A549 (cell line): ENCODE measurements at regions not wholly inside any gene's neighbourhood (a gene's known extent, or its start where the extent isn't known, plus 50 kb on each side); places are given as distances from the start of the nearest gene placed in this dataset.

Experiments
- ATAC-seq, 2 experiments: fragments of 200-7000 bp in 1 of 2; fragments of >200 bp in 1 of 2; cut with Nextera tagmentation in 1 of 2; cut with Tn5 transposase in 1 of 2; 3 replicates each; pipeline versions ENCODE4 v1.8.0 to v1.9.1; 2018 to 2020; ENCODE audit warnings: mild to moderate bottlenecking in 1 of 2, moderate library complexity in 1 of 2
- CTCF ChIA-PET: fragments of 300-600 bp; sonication (Branson Sonifier 250); formaldehyde crosslinking; extraction: SDS; loops from one replicate; lab custom pipeline; 2021; ENCODE audit warnings: antibody characterized with exemption, inconsistent platforms; lab: Yijun Ruan, JAX
- POLR2A ChIA-PET: fragments of 350-600 bp; formaldehyde crosslinking; extraction: SDS; loops from one replicate; lab custom pipeline; 2021; ENCODE audit warnings: antibody characterized with exemption, inconsistent platforms; lab: Yijun Ruan, JAX
- DNase-seq, 2 experiments: peaks; one replicate each; pipeline versions ENCODE4 v3.0.0 to v3.0.0-alpha.2; 2011 to 2016; ENCODE audit warnings: low read depth in 1 of 2, low spot score in 1 of 2
- FAIRE-seq: peaks from 2 replicates; lab custom pipeline; 2011; peaks lifted over from hg19 to GRCh38; lab: Jason Lieb, UNC
- H3K27ac ChIP-seq, 2 experiments: fragments of >200 bp; sonication (Bioruptor Twin); formaldehyde crosslinking; 3 replicates each; pipeline ENCODE4 v1.5.1; 2016 to 2017
- H3K4me1 ChIP-seq: fragments of >200 bp; sonication (Bioruptor Twin); formaldehyde crosslinking; 3 replicates; pipeline ENCODE4 v1.6.1; 2016
- H3K4me2 ChIP-seq: fragments of >200 bp; sonication (Bioruptor Twin); formaldehyde crosslinking; 3 replicates; pipeline ENCODE4 v1.6.1; 2016
- H3K4me3 ChIP-seq: fragments of >200 bp; sonication (Bioruptor Twin); formaldehyde crosslinking; 3 replicates; pipeline ENCODE4 v1.5.1; 2016
- H3K9me3 ChIP-seq: fragments of >200 bp; sonication (Bioruptor Twin); formaldehyde crosslinking; 3 replicates; pipeline ENCODE4 v1.6.1; 2016
- BHLHE40 ChIP-seq: IDR thresholded peaks from 2 replicates; pipeline ENCODE4 v1.6.1; 2012; ENCODE audit warnings: low read depth, low read length, inconsistent platforms
- CBX2 ChIP-seq: fragments of 200-600 bp; sonication (generic); IDR thresholded peaks from 2 replicates; pipeline ENCODE4 v1.6.1; 2016; ENCODE audit warnings: low read depth, mild to moderate bottlenecking, borderline replicate concordance
- CBX8 ChIP-seq: fragments of 200-600 bp; sonication (generic); IDR thresholded peaks from 2 replicates; pipeline ENCODE4 v1.6.1; 2016
- CEBPB ChIP-seq, 2 experiments: fragments of >200 bp in 1 of 2; sonication (Bioruptor Twin) in 1 of 2; formaldehyde crosslinking in 1 of 2; IDR thresholded peaks; 2 replicates each; pipeline ENCODE4 v1.6.1; 2012 to 2016
- EHMT2 ChIP-seq: fragments of 200-600 bp; sonication (generic); IDR thresholded peaks from 2 replicates; pipeline ENCODE4 v1.6.1; 2016; ENCODE audit warnings: antibody characterized with exemption, low read depth, mild to moderate bottlenecking, moderate library complexity
- FOXS1 ChIP-seq: fragments of 250-450 bp; sonication (Bioruptor Pico); IDR thresholded peaks from 2 replicates; pipeline ENCODE4 v1.5.0; 2020; ENCODE audit warnings: mild to moderate bottlenecking, moderate library complexity
- HDAC2 ChIP-seq: fragments of 200-600 bp; sonication (generic); IDR thresholded peaks from 2 replicates; pipeline ENCODE4 v1.6.1; 2016
- HEYL ChIP-seq: fragments of 250-450 bp; sonication (Bioruptor Pico); IDR thresholded peaks from 2 replicates; pipeline ENCODE4 v1.8.0; 2021; ENCODE audit warnings: mild to moderate bottlenecking, moderate library complexity
- HOXA7 ChIP-seq: fragments of 250-450 bp; sonication (Bioruptor Pico); IDR thresholded peaks from 2 replicates; pipeline ENCODE4 v1.5.0; 2020; ENCODE audit warnings: mild to moderate bottlenecking, moderate library complexity
- HOXB13 ChIP-seq: fragments of 250-450 bp; sonication (Bioruptor Pico); IDR thresholded peaks from 2 replicates; pipeline ENCODE4 v1.5.0; 2020; ENCODE audit warnings: low read depth, mild to moderate bottlenecking, moderate library complexity
- HOXB5 ChIP-seq: fragments of 250-450 bp; sonication (Bioruptor Pico); IDR thresholded peaks from 2 replicates; pipeline ENCODE4 v1.5.0; 2020; ENCODE audit warnings: mild to moderate bottlenecking, moderate library complexity
- JUN ChIP-seq, 2 experiments: fragments of >200 bp; sonication (Bioruptor Twin); formaldehyde crosslinking; IDR thresholded peaks; 2 replicates in 1 of 2; 3 replicates in 1 of 2; pipeline ENCODE4 v1.6.1; 2016 to 2017
- JUNB ChIP-seq: fragments of >200 bp; sonication (Bioruptor Twin); formaldehyde crosslinking; IDR thresholded peaks from 2 replicates; pipeline ENCODE4 v1.6.1; 2016
- KDM1A ChIP-seq: fragments of 200-600 bp; sonication (generic); IDR thresholded peaks from 2 replicates; pipeline ENCODE4 v1.6.1; 2016; ENCODE audit warnings: low read depth, mild to moderate bottlenecking
- KDM5A ChIP-seq: fragments of 200-600 bp; sonication (generic); IDR thresholded peaks from 2 replicates; pipeline ENCODE4 v1.6.1; 2016; ENCODE audit warnings: antibody characterized with exemption, mild to moderate bottlenecking
- MAFK ChIP-seq: fragments of 450-650 bp; IDR thresholded peaks from 2 replicates; pipeline ENCODE4 v1.6.1; 2014; ENCODE audit not compliant: partially characterized antibody
- NFE2L2 ChIP-seq: fragments of 150-350 bp; conservative IDR thresholded peaks from 2 replicates; pipeline ENCODE4 v1.6.1; 2014; ENCODE audit warnings: low read length
- NPAS2 ChIP-seq: fragments of 250-450 bp; sonication (Bioruptor Pico); IDR thresholded peaks from 2 replicates; pipeline ENCODE4 v1.8.0; 2022; ENCODE audit warnings: mild to moderate bottlenecking, moderate library complexity, borderline replicate concordance
- POLR2A ChIP-seq: IDR thresholded peaks from 2 replicates; pipeline ENCODE4 v1.6.1; 2012; ENCODE audit warnings: mild to moderate bottlenecking, low read length
- RARB ChIP-seq: fragments of 250-450 bp; sonication (Bioruptor Pico); IDR thresholded peaks from 2 replicates; pipeline ENCODE4 v1.8.0; 2021; ENCODE audit warnings: mild to moderate bottlenecking, moderate library complexity
- RCOR1 ChIP-seq: fragments of 150-350 bp; IDR thresholded peaks from 2 replicates; pipeline ENCODE4 v1.6.1; 2014; ENCODE audit warnings: antibody characterized with exemption, low read length, low read depth
- RNF2 ChIP-seq: fragments of 200-600 bp; sonication (generic); IDR thresholded peaks from 2 replicates; pipeline ENCODE4 v1.6.1; 2016; ENCODE audit warnings: low read depth, mild to moderate bottlenecking, antibody characterized with exemption, moderate library complexity, borderline replicate concordance
- SMC3 ChIP-seq: fragments of >200 bp; sonication (Bioruptor Twin); formaldehyde crosslinking; IDR thresholded peaks from 3 replicates; pipeline ENCODE4 v1.6.1; 2018; ENCODE audit warnings: inconsistent platforms
- TFCP2L1 ChIP-seq: fragments of 250-450 bp; sonication (Bioruptor Pico); IDR thresholded peaks from 2 replicates; pipeline ENCODE4 v1.5.0; 2021; ENCODE audit warnings: mild to moderate bottlenecking
- ZC3H11A ChIP-seq: fragments of 450-650 bp; IDR thresholded peaks from 2 replicates; pipeline ENCODE4 v1.6.1; 2014; ENCODE audit warnings: antibody characterized with exemption, mild to moderate bottlenecking
- ZNF302 ChIP-seq: fragments of 250-450 bp; sonication (Bioruptor Pico); IDR thresholded peaks from 2 replicates; pipeline ENCODE4 v1.9.0; 2021; ENCODE audit warnings: inconsistent platforms, mild to moderate bottlenecking, moderate library complexity
- WGBS: methylation state at CpG from one replicate; pipeline ENCODE4 v1.1.6; 2017; ENCODE audit errors: missing lambda C conversion rate; 5-methylcytosine and 5-hydroxymethylcytosine counted together
- TF ChIP-seq, protein P1 (sequence below): fragments of >200 bp; sonication (Bioruptor Twin); formaldehyde crosslinking; IDR thresholded peaks from 3 replicates; pipeline ENCODE4 v1.6.1; 2016
- TF ChIP-seq, protein P2 (sequence below): fragments of 450-650 bp; IDR thresholded peaks from 2 replicates; pipeline ENCODE4 v1.6.1; 2014; ENCODE audit warnings: antibody characterized with exemption
- TF ChIP-seq, protein P3 (sequence below): fragments of 250-450 bp; sonication (Bioruptor Pico); IDR thresholded peaks from 2 replicates; pipeline ENCODE4 v1.5.0; 2021; ENCODE audit warnings: mild to moderate bottlenecking, moderate library complexity, borderline replicate concordance
- TF ChIP-seq, protein P4 (sequence below): IDR thresholded peaks from 2 replicates; pipeline ENCODE4 v1.6.1; 2012
- TF ChIP-seq, protein P5 (sequence below): fragments of 250-450 bp; sonication (Bioruptor Pico); IDR thresholded peaks from 2 replicates; pipeline ENCODE4 v1.5.0; 2020; ENCODE audit warnings: low read depth, mild to moderate bottlenecking, moderate library complexity
- TF ChIP-seq, protein P6 (sequence below): fragments of >200 bp; sonication (Bioruptor Twin); formaldehyde crosslinking; IDR thresholded peaks from 3 replicates; pipeline ENCODE4 v1.5.1; 2016

DNA sequence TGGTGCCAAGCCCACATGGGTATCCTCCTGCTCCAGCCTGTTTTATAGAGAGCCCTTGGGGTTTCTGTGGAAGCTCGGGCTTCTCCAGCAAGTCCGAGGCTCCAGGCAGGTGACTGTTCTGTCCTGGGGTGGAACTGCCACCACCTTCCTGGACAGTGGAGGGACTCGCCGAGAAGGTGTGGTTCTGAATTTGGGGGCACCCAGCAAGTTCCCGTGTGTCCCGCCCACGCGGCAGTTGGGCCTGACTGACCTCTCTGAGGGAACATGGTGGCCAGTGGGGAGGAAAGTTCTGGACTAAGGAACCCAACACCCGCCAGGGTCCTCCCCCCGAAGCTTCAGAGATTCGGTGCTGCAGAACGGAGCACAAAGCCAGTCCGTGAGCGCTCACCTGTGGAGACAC lies 158.1 kb upstream of the C1orf174 start:
- no peak overlapping the region for H3K27ac ChIP-seq
- TF ChIP-seq RARB (CRISPR knock-in tag) = no peak
- no peak for TF ChIP-seq HEYL
- TF ChIP-seq FOXS1 = no peak
- no peak for TF ChIP-seq CEBPB (IDR thresholded peaks at IDR 0.05)
- TF ChIP-seq, protein P1, sequence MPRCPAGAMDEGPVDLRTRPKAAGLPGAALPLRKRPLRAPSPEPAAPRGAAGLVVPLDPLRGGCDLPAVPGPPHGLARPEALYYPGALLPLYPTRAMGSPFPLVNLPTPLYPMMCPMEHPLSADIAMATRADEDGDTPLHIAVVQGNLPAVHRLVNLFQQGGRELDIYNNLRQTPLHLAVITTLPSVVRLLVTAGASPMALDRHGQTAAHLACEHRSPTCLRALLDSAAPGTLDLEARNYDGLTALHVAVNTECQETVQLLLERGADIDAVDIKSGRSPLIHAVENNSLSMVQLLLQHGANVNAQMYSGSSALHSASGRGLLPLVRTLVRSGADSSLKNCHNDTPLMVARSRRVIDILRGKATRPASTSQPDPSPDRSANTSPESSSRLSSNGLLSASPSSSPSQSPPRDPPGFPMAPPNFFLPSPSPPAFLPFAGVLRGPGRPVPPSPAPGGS = no peak
- TF ChIP-seq HOXA7 (CRISPR knock-in tag) = no peak
- TF ChIP-seq TFCP2L1 (CRISPR knock-in tag) = no peak
- no peak for TF ChIP-seq NPAS2 (CRISPR knock-in tag)
- no peak for TF ChIP-seq KDM5A
- no peak for TF ChIP-seq KDM1A
- TF ChIP-seq JUN (IDR thresholded peaks at IDR 0.05) = no peak
- TF ChIP-seq MAFK = no peak
- TF ChIP-seq POLR2A = no peak
- TF ChIP-seq, protein P2, sequence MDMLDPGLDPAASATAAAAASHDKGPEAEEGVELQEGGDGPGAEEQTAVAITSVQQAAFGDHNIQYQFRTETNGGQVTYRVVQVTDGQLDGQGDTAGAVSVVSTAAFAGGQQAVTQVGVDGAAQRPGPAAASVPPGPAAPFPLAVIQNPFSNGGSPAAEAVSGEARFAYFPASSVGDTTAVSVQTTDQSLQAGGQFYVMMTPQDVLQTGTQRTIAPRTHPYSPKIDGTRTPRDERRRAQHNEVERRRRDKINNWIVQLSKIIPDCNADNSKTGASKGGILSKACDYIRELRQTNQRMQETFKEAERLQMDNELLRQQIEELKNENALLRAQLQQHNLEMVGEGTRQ = no peak
- TF ChIP-seq, all 56 proteins: peak for 0
- FAIRE-seq = no peak
- WGBS = 80% methylated on average over 1 of the region's 14 CpGs
- ChIA-PET CTCF (no interaction called here), POLR2A (no interaction called here)
- H3K4me2 ChIP-seq = no peak overlapping the region
- H3K4me3 ChIP-seq = no peak overlapping the region
- ATAC-seq = no peak
- DNase-seq = no peak
- no peaks in the 10 kb centered on the region for H3K4me1 ChIP-seq
- no peaks in the 10 kb centered on the region for H3K9me3 ChIP-seq

DNA sequence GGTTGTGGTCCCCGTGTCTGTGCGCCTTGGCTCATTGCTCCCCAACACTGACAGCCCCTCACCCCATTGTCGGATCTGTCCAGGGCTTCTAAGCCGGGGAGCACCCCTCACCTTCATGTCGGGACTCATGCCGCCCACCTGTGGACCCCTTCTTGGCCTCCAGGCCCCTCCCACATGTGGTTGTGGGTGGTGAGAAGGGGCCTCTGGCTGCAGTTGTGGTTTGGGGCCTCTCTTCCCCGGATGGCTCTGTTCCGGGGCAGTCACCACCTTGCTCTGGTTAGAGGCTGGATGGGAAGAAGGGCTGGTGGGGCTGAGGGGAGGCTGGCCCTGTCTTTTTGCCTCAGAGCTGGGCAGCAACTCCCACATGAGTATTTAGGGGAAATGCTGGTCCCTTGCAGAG lies 158.6 kb upstream of the C1orf174 start:
- TF ChIP-seq ZC3H11A = no peak
- no peak for TF ChIP-seq NFE2L2
- no peak for TF ChIP-seq HOXB5
- TF ChIP-seq HOXA7 (CRISPR knock-in tag) = no peak
- TF ChIP-seq, protein P3, sequence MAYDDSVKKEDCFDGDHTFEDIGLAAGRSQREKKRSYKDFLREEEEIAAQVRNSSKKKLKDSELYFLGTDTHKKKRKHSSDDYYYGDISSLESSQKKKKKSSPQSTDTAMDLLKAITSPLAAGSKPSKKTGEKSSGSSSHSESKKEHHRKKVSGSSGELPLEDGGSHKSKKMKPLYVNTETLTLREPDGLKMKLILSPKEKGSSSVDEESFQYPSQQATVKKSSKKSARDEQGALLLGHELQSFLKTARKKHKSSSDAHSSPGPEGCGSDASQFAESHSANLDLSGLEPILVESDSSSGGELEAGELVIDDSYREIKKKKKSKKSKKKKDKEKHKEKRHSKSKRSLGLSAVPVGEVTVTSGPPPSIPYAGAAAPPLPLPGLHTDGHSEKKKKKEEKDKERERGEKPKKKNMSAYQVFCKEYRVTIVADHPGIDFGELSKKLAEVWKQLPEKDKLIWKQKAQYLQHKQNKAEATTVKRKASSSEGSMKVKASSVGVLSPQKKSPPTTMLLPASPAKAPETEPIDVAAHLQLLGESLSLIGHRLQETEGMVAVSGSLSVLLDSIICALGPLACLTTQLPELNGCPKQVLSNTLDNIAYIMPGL (CRISPR knock-in tag) = no peak
- no peak for TF ChIP-seq SMC3
- TF ChIP-seq JUNB = no peak
- TF ChIP-seq HDAC2 = no peak
- no peak for TF ChIP-seq HOXB13 (CRISPR knock-in tag)
- TF ChIP-seq, protein P4, sequence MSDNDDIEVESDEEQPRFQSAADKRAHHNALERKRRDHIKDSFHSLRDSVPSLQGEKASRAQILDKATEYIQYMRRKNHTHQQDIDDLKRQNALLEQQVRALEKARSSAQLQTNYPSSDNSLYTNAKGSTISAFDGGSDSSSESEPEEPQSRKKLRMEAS = no peak
- no peak for TF ChIP-seq TFCP2L1 (CRISPR knock-in tag)
- TF ChIP-seq NPAS2 (CRISPR knock-in tag) = no peak
- Histone ChIP-seq H3K4me1 (no peaks in the 10 kb centered on the region), H3K9me3 (no peaks in the 10 kb centered on the region), H3K27ac (no peak overlapping the region), H3K4me3 (no peak overlapping the region), H3K4me2 (no peak overlapping the region)
- WGBS = no CpG with 5 or more reads among the region's 8 CpGs
- POLR2A ChIA-PET = no interaction called here
- ATAC-seq (no peak), DNase-seq (no peak), FAIRE-seq (no peak)
- CTCF ChIA-PET = no interaction called here

DNA sequence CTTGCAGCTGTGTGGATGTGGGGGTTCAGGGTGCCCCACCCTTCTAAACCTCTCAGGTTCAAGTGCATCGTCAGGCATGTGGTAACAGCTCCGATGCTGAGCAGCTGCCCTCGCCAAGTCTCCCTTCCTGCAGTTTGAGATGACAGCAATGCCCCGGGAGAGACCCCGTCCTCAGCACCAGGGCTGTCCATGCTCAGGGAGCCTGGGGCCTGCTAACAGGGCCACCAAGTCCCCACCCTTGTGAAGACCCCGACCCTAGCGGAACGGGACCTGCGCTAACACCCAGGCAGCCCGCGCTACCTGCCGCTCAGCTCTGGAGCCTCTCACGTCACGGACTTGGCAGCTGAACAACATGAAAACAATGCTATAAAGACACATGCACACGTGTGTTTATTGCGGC lies 159.2 kb upstream of the C1orf174 start:
- ChIA-PET CTCF (interaction anchor here (0.7 kb wide), 1 partner anchor 306 kb away, joined by 3 read pairs; no protein-coding TSS in a partner anchor), POLR2A (no interaction called here)
- WGBS = 43% methylated on average over 5 of the region's 16 CpGs
- ATAC-seq (no peak), DNase-seq (no peak), FAIRE-seq (no peak)
- Histone ChIP-seq H3K4me1 (no peaks in the 10 kb centered on the region), H3K4me3 (no peak overlapping the region), H3K27ac (no peak overlapping the region), H3K9me3 (no peaks in the 10 kb centered on the region), H3K4me2 (no peak overlapping the region)
- no peak for TF ChIP-seq TFCP2L1 (CRISPR knock-in tag)
- TF ChIP-seq RNF2 = no peak
- TF ChIP-seq ZNF302 (CRISPR knock-in tag) = no peak
- TF ChIP-seq SMC3 = no peak
- no peak for TF ChIP-seq NFE2L2
- no peak for TF ChIP-seq EHMT2
- TF ChIP-seq CBX2 = no peak
- TF ChIP-seq, protein P5, sequence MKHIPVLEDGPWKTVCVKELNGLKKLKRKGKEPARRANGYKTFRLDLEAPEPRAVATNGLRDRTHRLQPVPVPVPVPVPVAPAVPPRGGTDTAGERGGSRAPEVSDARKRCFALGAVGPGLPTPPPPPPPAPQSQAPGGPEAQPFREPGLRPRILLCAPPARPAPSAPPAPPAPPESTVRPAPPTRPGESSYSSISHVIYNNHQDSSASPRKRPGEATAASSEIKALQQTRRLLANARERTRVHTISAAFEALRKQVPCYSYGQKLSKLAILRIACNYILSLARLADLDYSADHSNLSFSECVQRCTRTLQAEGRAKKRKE (CRISPR knock-in tag) = no peak
- TF ChIP-seq, protein P6, sequence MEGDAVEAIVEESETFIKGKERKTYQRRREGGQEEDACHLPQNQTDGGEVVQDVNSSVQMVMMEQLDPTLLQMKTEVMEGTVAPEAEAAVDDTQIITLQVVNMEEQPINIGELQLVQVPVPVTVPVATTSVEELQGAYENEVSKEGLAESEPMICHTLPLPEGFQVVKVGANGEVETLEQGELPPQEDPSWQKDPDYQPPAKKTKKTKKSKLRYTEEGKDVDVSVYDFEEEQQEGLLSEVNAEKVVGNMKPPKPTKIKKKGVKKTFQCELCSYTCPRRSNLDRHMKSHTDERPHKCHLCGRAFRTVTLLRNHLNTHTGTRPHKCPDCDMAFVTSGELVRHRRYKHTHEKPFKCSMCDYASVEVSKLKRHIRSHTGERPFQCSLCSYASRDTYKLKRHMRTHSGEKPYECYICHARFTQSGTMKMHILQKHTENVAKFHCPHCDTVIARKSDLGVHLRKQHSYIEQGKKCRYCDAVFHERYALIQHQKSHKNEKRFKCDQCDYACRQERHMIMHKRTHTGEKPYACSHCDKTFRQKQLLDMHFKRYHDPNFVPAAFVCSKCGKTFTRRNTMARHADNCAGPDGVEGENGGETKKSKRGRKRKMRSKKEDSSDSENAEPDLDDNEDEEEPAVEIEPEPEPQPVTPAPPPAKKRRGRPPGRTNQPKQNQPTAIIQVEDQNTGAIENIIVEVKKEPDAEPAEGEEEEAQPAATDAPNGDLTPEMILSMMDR = no peak
- no peak for TF ChIP-seq RCOR1
- TF ChIP-seq JUN (IDR thresholded peaks at IDR 0.05) = no peak
- no peak for TF ChIP-seq BHLHE40
- TF ChIP-seq CBX8 = no peak
